Transverse colon (tissue), 4 donors: ENCODE measurements at regions not wholly inside any gene's neighbourhood (a gene's known extent, or its start where the extent isn't known, plus 50 kb on each side); places are given as distances from the start of the nearest gene placed in this dataset.

Experiments
- DNase-seq: peaks from one replicate; pipeline ENCODE4 v3.0.0-alpha.2; 2019
- H3K27ac ChIP-seq, 4 donors: fragments of 200-600 bp; sonication (generic); 2 replicates each; pipeline ENCODE4 v1.5.1; 2016 to 2018; ENCODE audit warnings: inconsistent platforms in 4 of 4
- H3K27me3 ChIP-seq: fragments of 200-600 bp; sonication (generic); 2 replicates; pipeline ENCODE4 v1.5.1; 2017; ENCODE audit warnings: inconsistent platforms
- H3K36me3 ChIP-seq, 4 donors: fragments of 200-600 bp; sonication (generic); 2 replicates each; pipeline ENCODE4 v1.5.1; 2017 to 2019; ENCODE audit warnings: inconsistent platforms in 4 of 4
- H3K4me1 ChIP-seq, 4 donors: fragments of 200-600 bp; sonication (generic); 2 replicates each; pipeline ENCODE4 v1.5.1; 2017 to 2020; ENCODE audit warnings: inconsistent platforms in 4 of 4
- H3K4me3 ChIP-seq, 4 donors: fragments of 200-600 bp; sonication (generic); 1 replicate in 1 of 4; 2 replicates in 3 of 4; pipeline versions ENCODE4 v1.5.1 to v1.6.1; 2017 to 2019; ENCODE audit warnings: inconsistent platforms in 4 of 4
- H3K9me3 ChIP-seq, 2 donors: fragments of 200-600 bp; sonication (generic); 2 replicates each; pipeline ENCODE4 v1.5.1; 2017 to 2019; ENCODE audit warnings: inconsistent platforms in 2 of 2
- EP300 ChIP-seq: sonication (generic); formaldehyde crosslinking; IDR thresholded peaks from one replicate; pipeline ENCODE4 v1.6.1; 2017; ENCODE audit warnings: antibody characterized with exemption, low read depth
- POLR2A ChIP-seq: fragments of 450-650 bp; IDR thresholded peaks from one replicate; pipeline ENCODE4 v1.6.1; 2016; ENCODE audit warnings: antibody characterized with exemption, mild to moderate bottlenecking, moderate library complexity
- POLR2AphosphoS5 ChIP-seq, 3 donors: sonication (generic); formaldehyde crosslinking; IDR thresholded peaks; one replicate each; pipeline ENCODE4 v1.6.1; 2016; ENCODE audit warnings: antibody characterized with exemption in 3 of 3
- WGBS, 2 donors: methylation state at CpG; one replicate each; pipeline ENCODE4 v1.1.5; 2018; ENCODE audit warnings: low coverage in 1 of 2; 5-methylcytosine and 5-hydroxymethylcytosine counted together
- in situ Hi-C, 4 donors: fragments of 200-750 bp; cut with MboI; loops; one replicate each; pipeline versions ENCODE4 v1.15.0 to v1.15.1; 2017; ENCODE audit warnings: low sequenced_read_pairs in 3 of 4, low pct_ligation_motif_present in 1 of 4, low pct_unique_long_range_greater_than_20kb in 1 of 4
- intact Hi-C: fragments of 100-400 bp; cut with DNase I; formaldehyde crosslinking; loops from one replicate; pipeline ENCODE4 v1.15.1; 2023; ENCODE audit warnings: low total_unique reads
- TF ChIP-seq, protein P1 (sequence below), 5 experiments: fragments of 200-600 bp in 3 of 5; fragments of 450-650 bp in 2 of 5; sonication (generic) in 3 of 5; IDR thresholded peaks; 1 replicate in 2 of 5; 2 replicates in 3 of 5; pipeline ENCODE4 v1.5.1; 2016 to 2017; ENCODE audit warnings: antibody characterized with exemption in 5 of 5, inconsistent platforms in 3 of 5, mild to moderate bottlenecking in 2 of 5, moderate library complexity in 1 of 5

DNA sequence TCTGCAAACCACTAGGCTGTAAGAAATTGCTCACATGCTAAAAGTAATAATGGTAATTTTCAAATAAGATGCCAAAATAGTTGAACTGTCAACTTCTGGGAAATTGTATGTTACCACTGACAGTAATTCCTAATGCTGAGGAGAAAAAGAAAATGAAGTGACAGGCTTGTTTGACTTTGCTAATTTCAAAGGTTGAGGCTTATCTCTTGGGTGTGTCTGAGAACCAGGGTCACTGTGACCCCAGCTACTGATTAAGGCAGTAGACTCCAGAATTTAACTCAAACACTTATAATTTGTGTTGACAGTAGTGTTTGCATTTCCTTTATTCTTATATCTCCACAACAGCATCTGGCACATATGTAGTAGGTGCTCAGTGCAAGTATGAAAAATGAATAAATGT lies 74.6 kb upstream of the PDZRN3 start:
- Histone ChIP-seq H3K27ac (no peak overlapping the region), H3K36me3 (no peaks in the 10 kb centered on the region), H3K9me3 (no peaks in the 10 kb centered on the region), H3K4me3 (no peak overlapping the region), H3K4me1 (no peaks in the 10 kb centered on the region), H3K27me3 (no peaks in the 10 kb centered on the region)
- TF ChIP-seq POLR2AphosphoS5 (IDR thresholded peaks at IDR 0.05) (no peak), EP300 (no peak), POLR2A (no peak)
- TF ChIP-seq, protein P1, sequence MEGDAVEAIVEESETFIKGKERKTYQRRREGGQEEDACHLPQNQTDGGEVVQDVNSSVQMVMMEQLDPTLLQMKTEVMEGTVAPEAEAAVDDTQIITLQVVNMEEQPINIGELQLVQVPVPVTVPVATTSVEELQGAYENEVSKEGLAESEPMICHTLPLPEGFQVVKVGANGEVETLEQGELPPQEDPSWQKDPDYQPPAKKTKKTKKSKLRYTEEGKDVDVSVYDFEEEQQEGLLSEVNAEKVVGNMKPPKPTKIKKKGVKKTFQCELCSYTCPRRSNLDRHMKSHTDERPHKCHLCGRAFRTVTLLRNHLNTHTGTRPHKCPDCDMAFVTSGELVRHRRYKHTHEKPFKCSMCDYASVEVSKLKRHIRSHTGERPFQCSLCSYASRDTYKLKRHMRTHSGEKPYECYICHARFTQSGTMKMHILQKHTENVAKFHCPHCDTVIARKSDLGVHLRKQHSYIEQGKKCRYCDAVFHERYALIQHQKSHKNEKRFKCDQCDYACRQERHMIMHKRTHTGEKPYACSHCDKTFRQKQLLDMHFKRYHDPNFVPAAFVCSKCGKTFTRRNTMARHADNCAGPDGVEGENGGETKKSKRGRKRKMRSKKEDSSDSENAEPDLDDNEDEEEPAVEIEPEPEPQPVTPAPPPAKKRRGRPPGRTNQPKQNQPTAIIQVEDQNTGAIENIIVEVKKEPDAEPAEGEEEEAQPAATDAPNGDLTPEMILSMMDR (IDR thresholded peaks at IDR 0.05): no peak
- in situ Hi-C loops: no loop called here
- DNase-seq: no peak
- intact Hi-C loops: no loop called here

DNA sequence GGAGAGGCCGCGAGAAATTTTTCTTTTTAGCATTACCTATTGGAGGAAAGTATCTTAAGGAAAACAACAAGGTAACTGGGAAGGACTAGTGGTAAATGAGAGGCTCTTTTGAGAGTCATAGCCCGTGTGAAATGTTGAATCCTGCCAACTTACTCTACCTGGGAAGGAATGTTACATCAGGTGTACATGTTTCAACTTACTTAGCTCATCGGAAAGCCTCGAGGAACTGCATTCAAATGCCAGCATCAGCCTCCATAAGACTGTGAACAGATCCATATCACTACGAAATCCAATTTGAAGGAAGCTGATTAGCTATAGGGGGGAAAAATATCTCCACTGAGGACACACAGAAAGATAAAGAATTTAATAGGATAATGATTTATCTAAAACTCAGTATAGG lies 72.3 kb upstream of the PDZRN3 start:
- Histone ChIP-seq H3K27me3 (no peaks in the 10 kb centered on the region), H3K9me3 (no peaks in the 10 kb centered on the region), H3K4me3 (no peak overlapping the region), H3K4me1 (no peaks in the 10 kb centered on the region), H3K36me3 (no peaks in the 10 kb centered on the region), H3K27ac (no peak overlapping the region)
- intact Hi-C loops: no loop called here
- in situ Hi-C loops: no loop called here
- no peak for DNase-seq
- 63 to 72% methylated on average over 6 of the region's 6 CpGs for WGBS, 2 donors
- TF ChIP-seq, protein P1 (IDR thresholded peaks at IDR 0.05): no peak
- TF ChIP-seq POLR2AphosphoS5 (IDR thresholded peaks at IDR 0.05) (no peak), POLR2A (no peak), EP300 (no peak)

DNA sequence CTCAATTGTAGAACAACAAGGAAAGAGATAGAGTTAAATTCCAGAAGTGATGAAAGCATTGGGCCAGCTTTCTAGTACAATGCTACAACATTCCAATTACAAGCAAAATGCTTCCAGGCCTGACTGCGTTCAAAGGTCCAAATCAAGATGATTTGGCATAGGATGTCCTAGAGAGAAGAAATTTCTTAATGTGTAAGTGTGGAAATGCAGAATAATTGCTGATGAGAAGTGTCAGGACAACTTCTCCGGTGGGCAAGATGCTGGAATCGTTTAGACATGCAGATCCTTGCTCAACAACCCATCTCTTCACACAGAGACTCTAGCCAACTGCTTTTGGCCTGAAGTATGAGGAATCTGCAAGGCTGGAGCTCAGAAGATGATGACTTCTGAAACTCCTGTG lies 71.1 kb upstream of the PDZRN3 start:
- Histone ChIP-seq H3K27ac (no peak overlapping the region), H3K4me3 (no peak overlapping the region), H3K36me3 (no peaks in the 10 kb centered on the region), H3K9me3 (no peaks in the 10 kb centered on the region), H3K4me1 (no peaks in the 10 kb centered on the region), H3K27me3 (no peaks in the 10 kb centered on the region)
- DNase-seq: no peak
- intact Hi-C loops: no loop called here
- WGBS, 2 donors: 70% methylated on average over 3 of the region's 3 CpGs; no CpG with 5 or more reads in 1 of the 2 donors
- no peak for TF ChIP-seq POLR2A
- TF ChIP-seq EP300: no peak
- TF ChIP-seq POLR2AphosphoS5 (IDR thresholded peaks at IDR 0.05): no peak
- TF ChIP-seq, protein P1 (IDR thresholded peaks at IDR 0.05): no peak
- in situ Hi-C loops: no loop called here

DNA sequence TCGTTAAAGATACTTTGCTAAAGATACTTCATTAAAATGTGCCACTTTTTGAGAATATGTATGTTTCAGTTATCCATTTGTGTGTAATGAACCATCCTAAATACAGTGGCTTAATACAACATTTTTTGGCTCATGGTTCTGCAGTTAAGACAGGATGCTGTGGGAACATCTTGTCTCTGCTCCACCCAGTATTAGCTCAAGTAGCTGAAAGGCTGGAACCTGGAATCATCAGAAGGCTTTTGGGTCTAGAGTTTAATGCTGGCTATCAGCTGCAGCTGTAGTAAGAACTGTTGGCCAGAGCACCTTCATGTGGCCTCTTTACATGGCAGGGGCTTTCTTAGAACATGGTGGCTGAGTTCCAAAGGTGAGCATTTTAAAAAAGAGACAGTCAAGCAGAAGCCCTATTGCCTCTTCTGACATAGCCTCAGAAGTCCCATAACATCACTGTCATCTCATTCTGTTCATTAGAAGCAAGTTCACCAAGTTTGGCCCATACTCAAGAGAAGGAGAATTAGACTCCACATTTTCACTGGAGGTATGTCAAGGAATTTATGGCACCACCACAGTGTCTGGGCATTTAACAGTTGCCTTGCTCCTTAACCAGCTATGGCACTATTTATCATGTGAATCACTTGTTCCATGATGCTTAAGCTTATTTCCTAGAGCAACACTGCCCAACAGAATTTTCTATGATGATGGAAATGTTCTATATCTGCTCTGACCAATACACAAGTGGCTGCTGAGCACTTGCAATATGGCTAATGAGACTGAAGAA lies 70.4 kb upstream of the PDZRN3 start:
- H3K9me3 ChIP-seq: no peaks in the 10 kb centered on the region
- H3K4me3 ChIP-seq: no peak overlapping the region
- WGBS, 2 donors: 88 to 89% methylated on average over 1 of the region's 1 CpG
- intact Hi-C loops (no loop called here), in situ Hi-C loops (no loop called here)
- no peak overlapping the region for H3K27ac ChIP-seq
- H3K4me1 ChIP-seq: no peaks in the 10 kb centered on the region
- H3K36me3 ChIP-seq: no peaks in the 10 kb centered on the region
- TF ChIP-seq, protein P1 (IDR thresholded peaks at IDR 0.05): no peak
- TF ChIP-seq EP300 (no peak), POLR2A (no peak), POLR2AphosphoS5 (IDR thresholded peaks at IDR 0.05) (no peak)
- DNase-seq: no peak
- no peaks in the 10 kb centered on the region for H3K27me3 ChIP-seq
